ENCODE measurements at regions not wholly inside any gene's neighbourhood (a gene's known extent, or its start where the extent isn't known, plus 50 kb on each side); places are given as distances from the start of the nearest gene placed in this dataset.
"Not testable (repeated sequence)": the region's sequence is repeated elsewhere in the genome, so short reads cannot be mapped to it uniquely, and the experiment has no call there.

GRCh38 chr5:89712134-89712700, 697.3 kb downstream of the CETN3 start:
- no peak for DNase-seq

DNA sequence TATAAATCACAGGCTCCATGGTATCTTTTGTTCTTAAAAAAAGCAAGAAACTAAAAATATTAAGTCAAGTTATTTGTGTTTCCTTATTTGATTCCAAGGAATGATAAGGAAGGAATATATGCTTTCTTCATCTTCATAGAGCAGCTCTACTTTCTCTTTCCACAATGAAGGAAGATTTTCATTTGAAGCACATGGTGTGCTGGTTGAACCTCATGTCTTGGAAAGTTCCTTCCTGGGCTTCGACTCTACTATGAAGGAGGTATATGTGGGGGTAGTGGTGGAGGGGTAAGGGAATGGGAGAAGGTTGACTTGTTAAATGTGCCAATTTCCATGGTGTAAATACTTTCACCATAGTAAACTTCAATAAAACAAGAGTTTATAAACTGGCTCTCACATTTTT, 698.0 kb downstream of the CETN3 start:
- no peak for DNase-seq

- no peak for DNase-seq
Measured at GRCh38 chr5:89710006-89710405, 699.5 kb downstream of the CETN3 start.

DNA sequence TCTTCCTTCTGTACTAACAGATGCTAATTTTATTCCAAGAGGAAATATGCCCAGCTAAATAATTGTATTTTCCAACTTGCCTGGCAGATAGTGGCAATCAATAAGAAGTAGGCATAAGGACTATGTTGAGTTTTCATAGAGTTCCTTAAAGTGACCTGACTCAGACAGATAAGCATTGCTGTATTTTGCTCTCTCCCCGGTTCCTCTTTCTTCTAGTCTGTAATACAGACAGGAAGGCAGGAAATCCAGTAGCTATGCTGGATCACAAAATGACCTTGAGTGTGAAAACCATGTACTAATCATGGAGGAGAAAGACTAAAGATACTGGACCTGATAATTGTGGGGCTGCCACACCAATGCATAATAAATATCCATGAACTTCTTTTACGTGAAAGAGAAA, 701.7 kb downstream of the CETN3 start:
- DNase-seq: no peak

- DNase-seq: no peak
Measured at GRCh38 chr5:89706731-89707130, 702.8 kb downstream of the CETN3 start.

DNA sequence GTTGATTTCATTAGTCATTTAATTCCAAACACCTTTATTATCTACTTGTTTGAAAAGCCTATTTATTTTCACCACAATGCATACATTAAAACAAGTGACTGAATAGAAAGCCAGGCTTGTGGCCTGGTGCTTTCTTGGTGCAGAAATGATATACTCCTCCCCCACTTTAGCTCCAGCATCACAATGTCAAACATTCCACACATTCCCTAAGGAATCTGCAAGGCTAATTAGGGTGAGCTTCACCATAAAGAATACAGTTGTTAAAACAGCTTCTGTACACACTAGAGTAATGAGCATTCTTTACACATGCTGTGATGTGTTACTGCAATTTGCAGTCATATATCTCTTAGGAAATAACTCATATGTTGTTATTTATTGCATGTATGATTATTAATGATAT, 705.7 kb downstream of the CETN3 start:
- no peak for DNase-seq

DNA sequence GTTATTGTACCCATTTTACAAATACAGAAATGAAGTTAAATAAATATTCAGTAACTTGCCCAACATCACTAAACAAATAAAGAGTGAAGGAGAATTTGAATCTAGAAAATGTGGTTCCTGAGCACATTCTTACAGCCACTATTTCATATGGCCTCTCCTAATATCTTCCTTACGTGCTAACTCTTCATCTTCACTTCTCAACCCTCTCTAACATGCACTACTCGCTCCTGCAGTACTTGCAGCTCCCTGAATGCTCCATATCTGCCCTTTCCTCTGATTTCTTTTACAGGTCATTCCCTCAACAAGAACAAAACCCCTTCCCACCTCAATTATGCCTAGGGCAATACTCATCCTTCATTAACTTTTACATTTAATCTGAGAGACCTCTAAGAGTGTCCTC, 711.5 kb downstream of the CETN3 start:
- DNase-seq: no peak

DNA sequence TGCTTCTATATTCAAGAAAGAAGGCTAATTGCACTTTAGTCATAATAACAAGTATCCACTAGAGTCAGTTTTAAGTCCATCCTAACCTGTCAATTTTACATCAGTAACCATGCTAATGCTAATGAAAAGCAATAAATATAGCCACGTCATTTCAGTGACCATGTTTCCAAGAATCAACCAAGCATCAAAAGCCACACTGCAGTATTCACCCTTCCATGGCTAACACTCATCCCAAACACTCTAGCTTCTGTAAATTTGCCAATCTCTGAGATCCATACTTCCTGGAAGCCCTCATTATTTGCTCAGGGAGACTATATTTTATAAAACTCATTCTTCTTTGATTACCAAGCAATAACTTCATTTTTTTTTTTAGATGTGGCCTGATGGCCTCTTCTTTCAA, 712.0 kb downstream of the CETN3 start:
- no peak for DNase-seq

DNA sequence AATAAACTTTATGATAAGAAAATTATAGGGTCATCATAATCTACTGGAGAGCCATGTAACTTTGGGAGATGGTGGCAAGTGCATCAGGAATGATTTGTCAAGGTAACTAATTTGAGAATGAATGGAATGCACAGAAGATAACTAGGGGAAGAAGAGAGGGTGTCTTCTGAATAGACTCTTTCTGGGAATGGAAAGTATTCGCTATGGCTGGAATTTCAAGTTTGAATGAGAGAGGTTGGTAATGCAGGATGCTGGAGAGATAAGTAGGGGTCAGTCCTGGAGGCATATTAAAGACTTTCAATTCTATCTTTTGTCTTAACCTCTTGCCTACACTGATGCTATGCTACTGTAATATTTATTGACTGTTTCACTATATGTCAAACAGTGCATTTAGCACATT, 714.2 kb downstream of the CETN3 start:
- no peak for DNase-seq

GRCh38 chr5:89694026-89694550, 715.5 kb downstream of the CETN3 start:
- no peak for DNase-seq

- no peak for DNase-seq
Measured at GRCh38 chr5:89690331-89690730, 719.2 kb downstream of the CETN3 start.

- no peak for DNase-seq
Measured at GRCh38 chr5:89686081-89686765, 723.3 kb downstream of the CETN3 start.

- DNase-seq: no peak
Measured at GRCh38 chr5:89676634-89677033, 732.9 kb downstream of the CETN3 start.

- DNase-seq: no peak
Measured at GRCh38 chr5:89673019-89673418, 736.5 kb downstream of the CETN3 start.

DNA sequence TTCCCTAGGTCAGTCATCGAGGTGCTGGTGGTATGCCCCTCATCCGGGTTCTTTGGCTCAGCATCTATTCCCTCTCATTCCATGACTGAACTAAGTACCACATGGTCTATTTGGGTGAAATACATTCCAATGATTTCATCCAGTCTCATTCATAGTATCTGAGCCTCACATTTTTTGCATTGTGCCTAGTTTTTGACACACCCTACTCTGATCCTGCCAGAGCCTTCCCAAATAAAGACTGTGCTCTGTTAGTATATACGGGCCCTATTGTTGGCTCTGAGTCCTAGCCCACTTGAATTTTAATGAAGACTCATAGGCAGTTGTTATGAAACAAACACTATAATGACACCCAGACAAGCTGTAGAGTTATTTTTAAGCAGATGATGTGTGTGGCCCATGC, 740.7 kb downstream of the CETN3 start:
- DNase-seq: no peak

DNA sequence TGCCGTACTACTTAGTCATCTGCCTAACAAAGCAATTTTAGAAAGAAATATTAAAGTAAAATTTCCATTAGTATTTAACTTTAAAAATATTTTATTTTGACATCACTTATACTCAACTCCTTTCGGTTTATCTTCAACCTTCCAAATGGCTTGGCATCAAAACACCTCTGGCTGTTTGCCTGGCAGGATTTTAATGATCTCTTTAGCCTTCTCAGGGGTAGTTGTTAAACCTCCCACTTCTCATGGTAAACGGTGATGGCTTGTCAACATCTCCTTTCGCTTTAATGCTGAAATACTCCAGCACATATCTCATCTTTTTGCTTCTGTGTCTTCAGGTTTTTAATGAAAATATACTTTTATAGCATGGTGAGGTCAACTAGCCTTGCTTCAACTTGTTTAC, 747.1 kb downstream of the CETN3 start:
- no peak for DNase-seq

DNA sequence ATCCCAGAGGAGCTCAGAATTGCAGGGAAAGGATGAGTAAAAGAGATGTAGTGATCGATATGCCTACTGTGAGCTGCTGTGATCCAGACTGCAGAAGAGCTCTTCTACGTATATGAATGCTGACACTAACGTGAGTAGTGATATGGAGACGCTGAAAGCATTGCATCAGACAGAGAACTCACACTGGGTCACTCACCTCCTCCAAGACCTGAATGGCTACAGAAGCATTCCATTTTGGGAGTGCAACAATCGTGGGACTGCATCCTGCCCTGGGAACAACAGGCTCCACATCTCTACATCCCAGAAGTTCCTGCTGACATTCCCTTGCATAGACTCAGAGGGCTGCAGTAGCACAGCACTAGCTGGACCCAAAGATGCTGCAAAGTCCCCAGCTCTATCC, 755.9 kb upstream of the MEF2C start:
- no peak for DNase-seq

DNA sequence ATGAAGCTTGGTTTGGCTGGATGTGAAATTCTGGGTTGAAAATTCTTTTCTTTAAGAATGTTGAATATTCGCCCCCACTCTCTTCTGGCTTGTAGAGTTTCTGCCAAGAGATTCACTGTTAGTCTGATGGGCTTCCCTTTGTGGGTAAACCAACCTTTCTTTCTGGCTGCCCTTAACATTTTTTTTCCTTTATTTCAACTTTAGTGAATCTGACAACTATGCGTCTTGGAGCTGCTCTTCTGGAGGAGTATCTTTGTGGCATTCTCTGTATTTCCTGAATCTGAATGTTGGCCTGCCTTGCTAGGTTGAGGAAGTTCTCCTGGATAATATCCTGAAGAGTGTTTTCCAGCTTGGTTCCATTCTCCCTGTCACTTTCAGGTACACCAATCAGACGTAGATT, 751.2 kb upstream of the MEF2C start:
- not testable (repeated sequence) for DNase-seq

GRCh38 chr5:89630064-89630463, 747.1 kb upstream of the MEF2C start:
- not testable (repeated sequence) for DNase-seq

- DNase-seq: no peak
Measured at GRCh38 chr5:89628876-89629635, 746.1 kb upstream of the MEF2C start.

DNA sequence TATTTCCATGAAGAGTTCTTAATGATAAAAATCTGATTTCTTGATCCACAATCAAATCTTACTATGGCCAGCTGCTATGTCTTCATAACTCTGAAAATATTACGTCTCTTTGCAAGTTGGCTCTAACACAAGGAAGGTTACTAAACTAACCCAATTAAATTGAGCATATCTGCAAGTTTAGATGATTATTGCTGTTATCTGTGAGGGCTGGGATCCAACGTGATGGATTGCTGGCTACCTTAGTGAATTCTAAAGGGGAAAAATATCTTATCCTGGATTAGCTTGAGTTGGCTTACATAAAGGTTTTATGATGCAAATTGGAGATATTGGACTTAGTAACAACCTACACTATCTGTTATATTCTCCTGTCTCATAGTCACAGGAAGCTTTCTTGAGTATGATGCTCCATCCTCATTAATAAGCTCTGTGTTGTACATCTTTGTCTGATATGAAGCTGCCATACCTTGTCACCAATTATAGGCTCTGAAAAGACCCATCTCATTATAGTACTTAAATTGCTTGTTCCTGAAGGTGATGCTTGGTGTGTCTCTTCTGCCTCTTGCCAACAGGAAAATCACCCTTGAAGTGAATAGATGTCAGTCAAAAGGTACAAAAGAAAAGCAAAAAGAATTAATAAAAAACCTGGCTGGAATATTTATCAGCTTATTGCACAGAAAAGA, 733.0 kb upstream of the MEF2C start:
- no peak for DNase-seq

GRCh38 chr5:89613222-89613956, 730.4 kb upstream of the MEF2C start:
- no peak for DNase-seq
